Thyroid gland (tissue), 4 donors: ENCODE measurements at regions not wholly inside any gene's neighbourhood (a gene's known extent, or its start where the extent isn't known, plus 50 kb on each side); places are given as distances from the start of the nearest gene placed in this dataset.

Source experiments
- DNase-seq, 2 donors: peaks; one replicate each; pipeline ENCODE4 v3.0.0-alpha.2; 2019
- H3K27ac ChIP-seq, 3 donors: fragments of 200-600 bp; sonication (generic); 1 replicate in 2 of 3; 2 replicates in 1 of 3; pipeline ENCODE4 v1.5.1; 2016 to 2019; ENCODE audit warnings: mild to moderate bottlenecking in 1 of 3, moderate library complexity in 1 of 3
- H3K27me3 ChIP-seq: fragments of 200-600 bp; sonication (generic); one replicate; pipeline ENCODE4 v1.5.1; 2019
- H3K36me3 ChIP-seq, 2 donors: fragments of 200-600 bp; sonication (generic); one replicate each; pipeline ENCODE4 v1.5.1; 2016 to 2019
- H3K4me1 ChIP-seq, 2 donors: fragments of 200-600 bp; sonication (generic); one replicate each; pipeline ENCODE4 v1.5.1; 2017 to 2019
- H3K4me3 ChIP-seq, 3 donors: fragments of 200-600 bp; sonication (generic); replicated peaks in 1 of 3; 1 replicate in 2 of 3; 2 replicates in 1 of 3; pipeline ENCODE4 v1.5.1; 2016; ENCODE audit warnings: mild to moderate bottlenecking in 1 of 3
- H3K9me3 ChIP-seq: fragments of 200-600 bp; sonication (generic); one replicate; pipeline ENCODE4 v1.5.1; 2017
- POLR2A ChIP-seq, 2 donors: fragments of 450-650 bp; IDR thresholded peaks; one replicate each; pipeline ENCODE4 v1.6.1; 2017; ENCODE audit warnings: antibody characterized with exemption in 2 of 2, mild to moderate bottlenecking in 2 of 2, moderate library complexity in 1 of 2
- WGBS, 2 donors: methylation state at CpG; one replicate each; pipeline ENCODE4 v1.1.5; 2017; 5-methylcytosine and 5-hydroxymethylcytosine counted together
- intact Hi-C: fragments of 100-400 bp; cut with DNase I; formaldehyde crosslinking; loops from one replicate; pipeline ENCODE4 v1.15.1; 2023
- TF ChIP-seq, protein P1 (sequence below), 6 experiments: fragments of 200-600 bp in 3 of 6; fragments of 450-650 bp in 3 of 6; sonication (generic) in 3 of 6; IDR thresholded peaks; one replicate each; pipeline ENCODE4 v1.5.1; 2016 to 2019; ENCODE audit warnings: antibody characterized with exemption in 6 of 6, mild to moderate bottlenecking in 2 of 6, inconsistent platforms in 1 of 6, moderate library complexity in 1 of 6

DNA sequence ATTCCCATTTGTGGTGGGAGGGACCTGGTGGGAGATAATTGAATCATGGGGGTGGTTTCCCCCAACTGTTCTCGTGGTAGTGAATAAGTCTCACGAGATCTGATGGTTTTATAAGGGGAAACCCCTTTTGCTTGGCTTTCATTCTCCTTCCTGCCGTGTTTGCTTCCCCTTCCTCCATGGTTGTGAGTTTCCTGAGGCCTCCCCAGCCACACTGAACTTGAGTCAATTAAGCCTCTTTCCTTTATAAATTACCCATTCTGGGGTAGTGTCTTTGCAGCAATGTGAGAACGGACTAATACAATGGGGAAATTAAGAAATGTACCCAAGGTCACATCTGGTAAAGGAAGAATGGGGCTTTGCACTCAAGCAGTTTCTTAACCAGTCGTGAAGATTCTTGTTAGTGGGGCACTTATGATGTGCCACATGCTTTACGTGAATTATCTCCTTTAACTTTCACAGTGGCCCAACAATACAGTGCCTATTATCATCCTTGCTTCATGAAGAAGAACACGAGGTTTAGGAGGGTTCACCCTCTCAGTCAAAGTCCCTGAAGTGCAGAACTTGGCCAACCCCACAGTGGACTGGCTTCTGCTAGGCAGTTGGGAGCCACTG is 234.3 kb downstream of the EFCAB11 start:
- intact Hi-C loops: no loop called here
- DNase-seq: no peak
- H3K9me3 ChIP-seq: no peaks in the 10 kb centered on the region
- H3K27ac ChIP-seq: no peak overlapping the region
- no peaks in the 10 kb centered on the region for H3K36me3 ChIP-seq
- peaks cover 0 to 13% of the 10 kb centered on the region in 2 donors for H3K4me1 ChIP-seq
- no peaks in the 10 kb centered on the region for H3K27me3 ChIP-seq
- WGBS, 2 donors: 77 to 86% methylated on average over 7 of the region's 7 CpGs
- no peak overlapping the region for H3K4me3 ChIP-seq
- TF ChIP-seq, protein P1, sequence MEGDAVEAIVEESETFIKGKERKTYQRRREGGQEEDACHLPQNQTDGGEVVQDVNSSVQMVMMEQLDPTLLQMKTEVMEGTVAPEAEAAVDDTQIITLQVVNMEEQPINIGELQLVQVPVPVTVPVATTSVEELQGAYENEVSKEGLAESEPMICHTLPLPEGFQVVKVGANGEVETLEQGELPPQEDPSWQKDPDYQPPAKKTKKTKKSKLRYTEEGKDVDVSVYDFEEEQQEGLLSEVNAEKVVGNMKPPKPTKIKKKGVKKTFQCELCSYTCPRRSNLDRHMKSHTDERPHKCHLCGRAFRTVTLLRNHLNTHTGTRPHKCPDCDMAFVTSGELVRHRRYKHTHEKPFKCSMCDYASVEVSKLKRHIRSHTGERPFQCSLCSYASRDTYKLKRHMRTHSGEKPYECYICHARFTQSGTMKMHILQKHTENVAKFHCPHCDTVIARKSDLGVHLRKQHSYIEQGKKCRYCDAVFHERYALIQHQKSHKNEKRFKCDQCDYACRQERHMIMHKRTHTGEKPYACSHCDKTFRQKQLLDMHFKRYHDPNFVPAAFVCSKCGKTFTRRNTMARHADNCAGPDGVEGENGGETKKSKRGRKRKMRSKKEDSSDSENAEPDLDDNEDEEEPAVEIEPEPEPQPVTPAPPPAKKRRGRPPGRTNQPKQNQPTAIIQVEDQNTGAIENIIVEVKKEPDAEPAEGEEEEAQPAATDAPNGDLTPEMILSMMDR (IDR thresholded peaks at IDR 0.05): no peak
- no peak for TF ChIP-seq POLR2A (IDR thresholded peaks at IDR 0.05)

DNA sequence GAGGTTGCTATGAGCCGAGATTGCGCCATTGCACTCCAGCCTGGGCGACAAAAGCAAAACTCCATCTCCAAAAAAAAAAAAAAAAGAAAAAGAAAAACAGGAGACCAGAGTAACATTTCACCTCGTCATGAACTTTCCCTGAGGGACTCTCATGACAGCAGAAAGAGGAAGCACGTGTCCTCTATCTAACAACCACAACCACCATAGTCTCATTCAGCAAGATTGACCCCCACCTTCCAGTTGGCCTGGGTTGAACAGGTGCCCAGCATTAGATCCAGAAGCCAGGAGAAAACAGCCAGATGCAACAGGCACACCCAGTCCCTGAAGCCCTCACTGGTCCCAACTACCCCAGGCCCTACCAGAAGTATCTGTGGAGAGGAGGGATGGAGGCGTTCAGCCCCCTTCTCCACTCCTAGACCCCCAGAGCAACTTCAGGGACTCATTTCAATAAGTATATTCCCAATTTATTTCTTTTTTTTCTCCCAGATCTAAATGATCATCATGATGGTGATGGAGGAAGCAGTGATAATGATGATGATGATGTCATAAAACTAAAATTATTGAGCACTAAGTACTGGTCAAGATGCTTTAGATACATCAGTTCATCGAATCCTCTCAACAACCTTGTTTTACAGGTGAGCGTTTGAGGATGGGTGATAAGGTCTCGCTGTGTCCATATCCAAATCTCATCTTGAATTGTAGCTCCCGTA is 235.0 kb downstream of the EFCAB11 start:
- H3K27ac ChIP-seq: no peak overlapping the region
- H3K27me3 ChIP-seq: no peaks in the 10 kb centered on the region
- H3K4me1 ChIP-seq: peaks cover 0 to 13% of the 10 kb centered on the region in 2 donors
- no peak overlapping the region for H3K4me3 ChIP-seq
- DNase-seq: no peak
- H3K36me3 ChIP-seq: no peaks in the 10 kb centered on the region
- WGBS, 2 donors: 83 to 89% methylated on average over 10 of the region's 10 CpGs
- intact Hi-C loops: no loop called here
- no peak for TF ChIP-seq POLR2A (IDR thresholded peaks at IDR 0.05)
- TF ChIP-seq, protein P1 (IDR thresholded peaks at IDR 0.05): no peak
- H3K9me3 ChIP-seq: no peaks in the 10 kb centered on the region

DNA sequence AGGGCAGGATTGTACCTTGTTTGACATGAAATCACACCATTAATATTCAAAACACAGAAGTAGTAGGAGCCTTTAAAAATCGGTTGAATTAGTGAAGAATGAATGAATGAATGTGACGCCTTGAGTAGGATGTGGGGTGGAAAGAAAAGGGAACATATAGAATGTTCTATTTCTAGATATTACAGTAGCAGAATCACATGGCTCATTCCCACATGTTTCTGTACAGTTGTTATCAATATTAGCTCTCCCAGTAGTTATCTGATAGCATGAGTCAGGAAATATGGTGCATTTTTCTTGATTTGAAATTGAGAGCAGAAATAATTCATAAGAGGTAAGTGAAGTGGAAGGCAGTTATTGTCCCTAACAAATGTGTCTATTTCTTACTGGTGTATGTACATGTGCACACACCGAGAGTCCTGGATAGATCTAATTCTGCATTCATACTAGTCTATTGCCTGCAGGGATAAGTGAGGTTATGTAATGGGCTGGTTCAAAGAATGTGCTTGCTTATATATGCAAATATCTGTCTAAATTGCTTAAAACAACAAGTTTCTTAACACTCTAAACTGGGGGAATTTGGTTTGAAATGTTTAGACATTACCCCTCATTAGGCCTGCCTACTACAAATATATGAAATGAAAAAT is 245.4 kb downstream of the EFCAB11 start:
- Histone ChIP-seq H3K27ac (no peak overlapping the region), H3K4me3 (no peak overlapping the region), H3K9me3 (no peaks in the 10 kb centered on the region), H3K27me3 (no peaks in the 10 kb centered on the region), H3K36me3 (no peaks in the 10 kb centered on the region), H3K4me1 (no peaks in the 10 kb centered on the region)
- TF ChIP-seq POLR2A (IDR thresholded peaks at IDR 0.05): no peak
- TF ChIP-seq, protein P1 (IDR thresholded peaks at IDR 0.05): no peak
- no peak for DNase-seq
- intact Hi-C loops: no loop called here
- 91% methylated on average over 3 of the region's 3 CpGs for WGBS, 2 donors

DNA sequence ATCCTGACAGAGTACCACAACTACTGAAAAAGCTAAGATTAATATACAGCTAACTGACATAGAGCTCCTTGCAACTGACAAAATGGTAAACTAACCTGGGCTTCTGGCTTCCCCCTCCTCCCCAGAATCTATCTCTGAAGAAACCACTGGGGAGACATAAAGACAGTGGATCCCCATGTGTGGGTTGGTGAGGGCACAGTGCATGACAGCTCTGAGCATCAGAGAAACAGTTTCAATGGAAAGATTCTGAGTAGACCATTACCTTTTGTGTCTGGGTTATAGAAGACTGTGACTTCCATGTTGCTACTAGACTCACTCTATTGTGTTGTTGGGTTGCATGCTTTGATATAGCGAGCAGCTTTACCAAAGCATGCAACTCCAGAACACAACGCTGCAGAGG is 247.4 kb downstream of the EFCAB11 start:
- 90 to 91% methylated on average over 2 of the region's 2 CpGs for WGBS, 2 donors
- Histone ChIP-seq H3K4me3 (no peak overlapping the region), H3K9me3 (no peaks in the 10 kb centered on the region), H3K4me1 (peaks cover 10% of the 10 kb centered on the region in 2 donors), H3K27ac (no peak overlapping the region), H3K27me3 (no peaks in the 10 kb centered on the region), H3K36me3 (no peaks in the 10 kb centered on the region)
- no peak for DNase-seq
- TF ChIP-seq, protein P1 (IDR thresholded peaks at IDR 0.05): no peak
- no peak for TF ChIP-seq POLR2A (IDR thresholded peaks at IDR 0.05)
- intact Hi-C loops: no loop called here

DNA sequence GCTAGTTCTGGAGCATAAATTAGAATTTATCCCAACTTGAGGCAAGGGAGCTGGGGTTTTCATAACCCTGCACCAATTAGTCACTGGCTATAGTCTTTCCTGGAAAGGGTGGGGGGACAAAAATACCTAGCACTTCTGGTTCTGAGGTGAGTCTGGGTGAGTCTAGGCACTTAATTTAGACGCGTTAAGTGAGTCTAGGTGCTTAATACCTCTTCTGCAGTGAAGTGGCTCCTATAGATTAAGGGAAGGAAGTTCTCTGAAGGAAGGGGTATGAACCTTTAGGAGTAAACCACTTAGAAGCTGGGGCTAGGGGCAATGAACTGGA is 251.7 kb downstream of the EFCAB11 start:
- Histone ChIP-seq H3K36me3 (no peaks in the 10 kb centered on the region), H3K27ac (peak overlapping the region in 1 of 3 donors; percentile 83), H3K4me3 (no peak overlapping the region), H3K4me1 (peaks cover 14 to 19% of the 10 kb centered on the region in 2 donors), H3K9me3 (no peaks in the 10 kb centered on the region), H3K27me3 (no peaks in the 10 kb centered on the region)
- WGBS, 2 donors: 79 to 81% methylated on average over 2 of the region's 2 CpGs
- no peak for TF ChIP-seq POLR2A (IDR thresholded peaks at IDR 0.05)
- TF ChIP-seq, protein P1 (IDR thresholded peaks at IDR 0.05): no peak
- intact Hi-C loops: no loop called here
- DNase-seq: no peak
